HepG2 (cell line): ENCODE measurements at regions not wholly inside any gene's neighbourhood (a gene's known extent, or its start where the extent isn't known, plus 50 kb on each side); places are given as distances from the start of the nearest gene placed in this dataset.

Experiments used
- ATAC-seq: fragments of 200-7000 bp; cut with Tn5 transposase; 3 replicates; pipeline ENCODE4 v1.9.1; 2020; ENCODE audit warnings: mild to moderate bottlenecking, moderate library complexity
- BruUV-seq: library from RNA; stranded (reverse); fragments of 400-500 nt; replicated peaks from 2 replicates; lab custom pipeline; 2021; lab: Mats Ljungman, UMichigan
- CTCF ChIA-PET: fragments of 300-600 bp; formaldehyde crosslinking; extraction: SDS; loops from one replicate; lab custom pipeline; 2021; ENCODE audit warnings: low total read pairs, inconsistent platforms, low intra/inter-chr PET ratio; lab: Yijun Ruan, JAX
- POLR2A ChIA-PET: fragments of 350-600 bp; sonication (Branson Sonifier 250); formaldehyde crosslinking; loops from one replicate; lab custom pipeline; 2020; ENCODE audit warnings: antibody characterized with exemption, inconsistent platforms; lab: Yijun Ruan, JAX
- DNase-seq: peaks from one replicate; pipeline ENCODE4 v3.0.0-alpha.2; 2015; ENCODE audit warnings: low spot score
- FAIRE-seq: peaks from 3 replicates; lab custom pipeline; 2011; peaks lifted over from hg19 to GRCh38; lab: Jason Lieb, UNC
- H2AFZ ChIP-seq: one replicate; pipeline ENCODE4 v1.6.1; 2011; ENCODE audit warnings: low read length, inconsistent platforms
- H3K27ac ChIP-seq: fragments of 300-600 bp; 3 replicates; pipeline ENCODE4 v1.8.0; 2011; ENCODE audit warnings: mixed run types, mild to moderate bottlenecking, mixed read lengths, low read length, inconsistent platforms; ENCODE audit not compliant: insufficient read depth; ENCODE audit errors: extremely low read length
- H3K27me3 ChIP-seq, 2 experiments: fragments of 200-600 bp in 1 of 2; 2 replicates in 1 of 2; 3 replicates in 1 of 2; pipeline versions ENCODE4 v1.6.0 to v1.8.0; 2011; ENCODE audit warnings: low read length in 2 of 2, mild to moderate bottlenecking in 2 of 2, moderate library complexity in 2 of 2, inconsistent platforms in 1 of 2; ENCODE audit not compliant: insufficient read depth in 2 of 2, control insufficient read depth in 1 of 2
- H3K36me3 ChIP-seq, 2 experiments: fragments of 200-600 bp in 1 of 2; replicated peaks in 1 of 2; 2 replicates in 1 of 2; 3 replicates in 1 of 2; pipeline versions ENCODE4 v1.5.1 to v1.8.0; 2011; ENCODE audit warnings: low read length in 2 of 2, inconsistent platforms in 1 of 2; ENCODE audit not compliant: insufficient read depth in 2 of 2, control insufficient read depth in 1 of 2
- H3K4me1 ChIP-seq: 2 replicates; pipeline ENCODE4 v1.5.1; 2012; ENCODE audit warnings: low read length, inconsistent platforms; ENCODE audit not compliant: insufficient read depth
- H3K4me2 ChIP-seq: 2 replicates; pipeline ENCODE4 v1.6.0; 2011; ENCODE audit warnings: low read depth, low read length, inconsistent platforms
- H3K4me3 ChIP-seq, 3 experiments: fragments of 200-600 bp in 1 of 3; sonication (generic), shearing (Covaris generic) in 1 of 3; replicated peaks in 1 of 3; 2 replicates each; pipeline ENCODE4 v1.5.1; 2011 to 2016; ENCODE audit warnings: low read length in 3 of 3, inconsistent platforms in 2 of 3, low read depth in 2 of 3, mild to moderate bottlenecking in 2 of 3, control low read depth in 1 of 3, mixed read lengths in 1 of 3; ENCODE audit not compliant: insufficient read depth in 1 of 3
- H3K79me2 ChIP-seq: one replicate; pipeline ENCODE4 v1.6.1; 2011; ENCODE audit warnings: low read length, inconsistent platforms; ENCODE audit not compliant: insufficient read depth
- H3K9ac ChIP-seq: 2 replicates; pipeline ENCODE4 v1.6.0; 2011; ENCODE audit warnings: mild to moderate bottlenecking, low read depth, low read length, inconsistent platforms; ENCODE audit not compliant: insufficient read depth
- H3K9me3 ChIP-seq: 2 replicates; pipeline ENCODE4 v1.5.1; 2012; ENCODE audit warnings: mild to moderate bottlenecking, low read length
- H4K20me1 ChIP-seq: 2 replicates; pipeline ENCODE4 v1.6.0; 2011; ENCODE audit warnings: inconsistent platforms, mild to moderate bottlenecking, low read length, moderate library complexity; ENCODE audit not compliant: insufficient read depth
- CCDC6 ChIP-seq: sonication (generic); formaldehyde crosslinking; IDR thresholded peaks from 2 replicates; pipeline ENCODE4 v1.8.1; 2022; ENCODE audit warnings: mild to moderate bottlenecking, missing genetic modification reagents, moderate library complexity
- CENPX ChIP-seq: sonication (generic); formaldehyde crosslinking; IDR thresholded peaks from 2 replicates; pipeline ENCODE4 v1.9.0; 2021; ENCODE audit warnings: mild to moderate bottlenecking, missing genetic modification reagents, moderate library complexity
- ELF4 ChIP-seq: sonication (generic); formaldehyde crosslinking; IDR thresholded peaks from 2 replicates; pipeline ENCODE4 v1.5.0; 2020; ENCODE audit warnings: missing genetic modification reagents, mild to moderate bottlenecking, moderate library complexity, borderline replicate concordance
- LRRFIP1 ChIP-seq: sonication (generic); formaldehyde crosslinking; conservative IDR thresholded peaks from 2 replicates; pipeline ENCODE4 v1.4.0; 2020; ENCODE audit warnings: missing genetic modification reagents
- MNT ChIP-seq: fragments of 450-650 bp; IDR thresholded peaks from 2 replicates; pipeline ENCODE4 v1.6.1; 2016
- MTF1 ChIP-seq: sonication (generic); formaldehyde crosslinking; IDR thresholded peaks from 2 replicates; pipeline ENCODE4 v1.5.0; 2020; ENCODE audit warnings: missing genetic modification reagents
- RBFOX2 ChIP-seq: fragments of 200-400 bp; formaldehyde crosslinking; IDR thresholded peaks from 2 replicates; pipeline ENCODE4 v1.6.1; 2017; ENCODE audit warnings: low read depth, mild to moderate bottlenecking, low read length
- SCMH1 ChIP-seq: sonication (generic); formaldehyde crosslinking; IDR thresholded peaks from 2 replicates; pipeline ENCODE4 v1.9.0; 2021; ENCODE audit warnings: missing genetic modification reagents, mild to moderate bottlenecking, borderline replicate concordance
- SNAPC5 ChIP-seq: sonication (generic); formaldehyde crosslinking; IDR thresholded peaks from 2 replicates; pipeline ENCODE4 v1.8.1; 2023; ENCODE audit warnings: mild to moderate bottlenecking, missing genetic modification reagents, borderline replicate concordance
- TOE1 ChIP-seq: sonication (generic); formaldehyde crosslinking; IDR thresholded peaks from 2 replicates; pipeline ENCODE4 v1.4.0; 2020; ENCODE audit warnings: mild to moderate bottlenecking, missing genetic modification reagents
- ZNF124 ChIP-seq: sonication (generic); formaldehyde crosslinking; IDR thresholded peaks from 2 replicates; pipeline ENCODE4 v1.4.0; 2020; ENCODE audit warnings: missing genetic modification reagents
- ZNF235 ChIP-seq: sonication (generic); formaldehyde crosslinking; IDR thresholded peaks from 2 replicates; pipeline ENCODE4 v1.8.1; 2023; ENCODE audit warnings: mild to moderate bottlenecking, missing genetic modification reagents, borderline replicate concordance
- ZNF567 ChIP-seq: sonication (generic); formaldehyde crosslinking; IDR thresholded peaks from 2 replicates; pipeline ENCODE4 v1.8.1; 2023; ENCODE audit warnings: mild to moderate bottlenecking, missing genetic modification reagents, borderline replicate concordance
- WGBS: methylation state at CpG from one replicate; pipeline ENCODE4 v1.1.6; 2017; ENCODE audit warnings: low lambda C conversion rate; 5-methylcytosine and 5-hydroxymethylcytosine counted together
- in situ Hi-C: cut with HindIII; loops from 2 replicates; pipeline ENCODE4 v1.10.0; 2017; ENCODE audit warnings: low pct_unique_long_range_greater_than_20kb; ENCODE audit not compliant: extremely low pct_ligation_motif_present
- intact Hi-C: fragments of 100-400 bp; cut with micrococcal nuclease; formaldehyde crosslinking; loops from one replicate; pipeline ENCODE4 v1.10.0; 2022; ENCODE audit not compliant: unreplicated experiment

GRCh38 chr4:11013094-11013664 lies 328.6 kb upstream of the CLNK start:
- Histone ChIP-seq H3K36me3 (no peaks in the 10 kb centered on the region), H3K4me1 (no peaks in the 10 kb centered on the region), H3K9ac (no peak overlapping the region), H3K27ac (no peak overlapping the region), H4K20me1 (no peaks in the 10 kb centered on the region), H3K4me3 (no peak overlapping the region), H3K4me2 (no peak overlapping the region), H3K27me3 (no peaks in the 10 kb centered on the region), H3K9me3 (peaks cover 5% of the 10 kb centered on the region; the same call in 1 of the 2 replicates), H3K79me2 (no peaks in the 10 kb centered on the region), H2AFZ (no peak overlapping the region)
- BruUV-seq, result no TSS peak
- in situ Hi-C loops (no loop called here), intact Hi-C loops (no loop called here)
- ATAC-seq (no peak), FAIRE-seq (no peak), DNase-seq (no peak)
- CTCF ChIA-PET, result no interaction called here
- WGBS, result 21% methylated on average over 3 of the region's 3 CpGs
- TF ChIP-seq SCMH1 (CRISPR knock-in tag), result no peak
- peak; percentile 67 for TF ChIP-seq MNT
- POLR2A ChIA-PET, result no interaction called here

- Histone ChIP-seq H3K79me2 (no peaks in the 10 kb centered on the region), H3K36me3 (no peaks in the 10 kb centered on the region), H3K27me3 (no peaks in the 10 kb centered on the region), H3K4me2 (no peak overlapping the region), H3K27ac (no peak overlapping the region), H3K9ac (no peak overlapping the region), H4K20me1 (no peaks in the 10 kb centered on the region), H2AFZ (no peak overlapping the region), H3K9me3 (no peaks in the 10 kb centered on the region), H3K4me3 (no peak overlapping the region), H3K4me1 (no peaks in the 10 kb centered on the region)
- 30% methylated on average over 3 of the region's 3 CpGs for WGBS
- no TSS peak for BruUV-seq
- ATAC-seq (no peak), DNase-seq (no peak), FAIRE-seq (no peak)
- ChIA-PET POLR2A (no interaction called here), CTCF (no interaction called here)
- in situ Hi-C loops (no loop called here), intact Hi-C loops (no loop called here)
- TF ChIP-seq ELF4 (CRISPR knock-in tag) (no peak), CENPX (CRISPR knock-in tag) (no peak), TOE1 (no peak), ZNF567 (CRISPR knock-in tag) (no peak), ZNF235 (CRISPR knock-in tag) (no peak), SNAPC5 (CRISPR knock-in tag) (no peak), RBFOX2 (no peak), LRRFIP1 (no peak), MTF1 (CRISPR knock-in tag) (no peak), ZNF124 (CRISPR knock-in tag) (no peak), CCDC6 (no peak)
Observed at GRCh38 chr4:11011249-11011648, 326.7 kb upstream of the CLNK start.
